ENCODE measurements at regions not wholly inside any gene's neighbourhood (a gene's known extent, or its start where the extent isn't known, plus 50 kb on each side); places are given as distances from the start of the nearest gene placed in this dataset.

DNA sequence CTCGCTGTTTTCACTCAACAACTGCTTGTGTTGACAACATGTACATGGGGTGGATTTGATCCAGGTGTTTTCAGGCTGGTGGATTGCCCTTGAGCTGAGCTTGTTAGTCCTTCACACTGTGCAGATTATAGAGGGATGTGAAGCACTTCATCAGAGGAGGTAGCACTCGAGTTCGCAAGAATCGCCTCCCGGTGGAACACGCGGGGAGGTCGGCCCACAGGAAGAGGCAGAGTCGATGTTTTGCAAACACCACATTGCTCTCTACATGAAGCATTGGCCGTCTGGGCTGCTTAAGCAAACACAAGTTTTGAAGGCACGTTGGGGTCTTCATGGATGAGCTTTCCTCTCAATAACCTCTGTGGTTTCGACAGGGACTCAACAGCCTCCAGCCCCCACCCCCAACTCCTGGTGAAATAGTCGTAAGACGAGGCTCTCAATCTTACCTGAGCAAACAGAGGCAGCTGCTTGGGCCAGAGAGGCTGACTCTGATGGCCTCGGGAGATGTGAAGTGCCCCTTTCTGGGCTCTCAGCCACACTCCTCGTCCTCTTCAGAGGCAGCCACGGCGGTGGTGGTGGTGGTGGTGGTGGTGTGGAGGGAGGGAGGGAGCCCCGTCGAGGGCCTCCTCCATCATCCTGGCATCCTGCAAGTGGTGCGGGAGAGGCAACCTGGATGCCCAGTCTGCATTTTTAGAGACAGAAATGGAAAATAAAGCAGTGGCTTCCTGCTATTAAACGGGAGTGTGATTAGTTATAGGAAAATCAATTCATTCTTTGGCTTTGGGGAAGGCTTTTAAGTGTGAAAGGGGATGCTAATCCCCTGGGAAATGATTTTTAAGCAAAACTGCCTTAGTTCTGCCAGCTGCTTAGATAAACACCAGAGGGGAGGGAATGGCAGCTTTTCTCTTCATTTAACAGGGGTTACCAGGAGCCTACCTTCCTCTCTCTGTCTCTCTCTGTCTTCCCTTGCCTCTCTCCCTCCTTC is 552.5 kb upstream of the EEF2KMT start:
- no peak for TF ChIP-seq POLR2AphosphoS5 (IDR thresholded peaks at IDR 0.05; ENCODE audit: low read depth, low read length)
- TF ChIP-seq, protein P1, sequence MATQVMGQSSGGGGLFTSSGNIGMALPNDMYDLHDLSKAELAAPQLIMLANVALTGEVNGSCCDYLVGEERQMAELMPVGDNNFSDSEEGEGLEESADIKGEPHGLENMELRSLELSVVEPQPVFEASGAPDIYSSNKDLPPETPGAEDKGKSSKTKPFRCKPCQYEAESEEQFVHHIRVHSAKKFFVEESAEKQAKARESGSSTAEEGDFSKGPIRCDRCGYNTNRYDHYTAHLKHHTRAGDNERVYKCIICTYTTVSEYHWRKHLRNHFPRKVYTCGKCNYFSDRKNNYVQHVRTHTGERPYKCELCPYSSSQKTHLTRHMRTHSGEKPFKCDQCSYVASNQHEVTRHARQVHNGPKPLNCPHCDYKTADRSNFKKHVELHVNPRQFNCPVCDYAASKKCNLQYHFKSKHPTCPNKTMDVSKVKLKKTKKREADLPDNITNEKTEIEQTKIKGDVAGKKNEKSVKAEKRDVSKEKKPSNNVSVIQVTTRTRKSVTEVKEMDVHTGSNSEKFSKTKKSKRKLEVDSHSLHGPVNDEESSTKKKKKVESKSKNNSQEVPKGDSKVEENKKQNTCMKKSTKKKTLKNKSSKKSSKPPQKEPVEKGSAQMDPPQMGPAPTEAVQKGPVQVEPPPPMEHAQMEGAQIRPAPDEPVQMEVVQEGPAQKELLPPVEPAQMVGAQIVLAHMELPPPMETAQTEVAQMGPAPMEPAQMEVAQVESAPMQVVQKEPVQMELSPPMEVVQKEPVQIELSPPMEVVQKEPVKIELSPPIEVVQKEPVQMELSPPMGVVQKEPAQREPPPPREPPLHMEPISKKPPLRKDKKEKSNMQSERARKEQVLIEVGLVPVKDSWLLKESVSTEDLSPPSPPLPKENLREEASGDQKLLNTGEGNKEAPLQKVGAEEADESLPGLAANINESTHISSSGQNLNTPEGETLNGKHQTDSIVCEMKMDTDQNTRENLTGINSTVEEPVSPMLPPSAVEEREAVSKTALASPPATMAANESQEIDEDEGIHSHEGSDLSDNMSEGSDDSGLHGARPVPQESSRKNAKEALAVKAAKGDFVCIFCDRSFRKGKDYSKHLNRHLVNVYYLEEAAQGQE (IDR thresholded peaks at IDR 0.05; ENCODE audit: insufficient read depth in 1 of 2, low read depth in 2 of 2, low read length in 2 of 2) = no peak
- TF ChIP-seq SIN3A (IDR thresholded peaks at IDR 0.05; ENCODE audit: borderline replicate concordance, insufficient read depth, low read length) = no peak
- TF ChIP-seq TAF1 (IDR thresholded peaks at IDR 0.05; ENCODE audit: borderline replicate concordance, insufficient read depth, low read length) = no peak
